NCI-H146 (cell line): ENCODE measurements at regions not wholly inside any gene's neighbourhood (a gene's known extent, or its start where the extent isn't known, plus 50 kb on each side); places are given as distances from the start of the nearest gene placed in this dataset.
A peak's percentile ranks its signal among the peaks of the same experiment; 100 is the strongest.

Experiments used
- DNase-seq: peaks from one replicate; lab custom pipeline; 2025; lab: John Stamatoyannopoulos, UW

GRCh38 chr5:8470489-8470888, 601.5 kb downstream of the MTRR start:
- DNase-seq = no peak

- no peak for DNase-seq
Observed at GRCh38 chr5:8471581-8471980, 602.6 kb downstream of the MTRR start.

- DNase-seq = no peak
Observed at GRCh38 chr5:8473016-8473415, 604.1 kb downstream of the MTRR start.

- no peak for DNase-seq
Observed at GRCh38 chr5:8473827-8474568, 605.0 kb downstream of the MTRR start.

- DNase-seq = no peak
Observed at GRCh38 chr5:8474569-8474930, 605.6 kb downstream of the MTRR start.

GRCh38 chr5:8478326-8478725, 609.4 kb downstream of the MTRR start:
- no peak for DNase-seq

GRCh38 chr5:8481007-8481406, 612.1 kb downstream of the MTRR start:
- no peak for DNase-seq

- DNase-seq = no peak
Observed at GRCh38 chr5:8491254-8491653, 622.3 kb downstream of the MTRR start.

GRCh38 chr5:8493176-8493575, 624.2 kb downstream of the MTRR start:
- DNase-seq = no peak

GRCh38 chr5:8500426-8500825, 631.5 kb downstream of the MTRR start:
- no peak for DNase-seq

- peak; percentile 3 for DNase-seq
Observed at GRCh38 chr5:8505196-8505595, 636.2 kb downstream of the MTRR start.

GRCh38 chr5:8508231-8508630, 639.3 kb downstream of the MTRR start:
- DNase-seq = no peak

- DNase-seq = no peak
Observed at GRCh38 chr5:8516356-8516755, 647.4 kb downstream of the MTRR start.

- no peak for DNase-seq
Observed at GRCh38 chr5:8517456-8517855, 648.5 kb downstream of the MTRR start.

- DNase-seq = no peak
Observed at GRCh38 chr5:8520917-8521316, 652.0 kb downstream of the MTRR start.

- DNase-seq = no peak
Observed at GRCh38 chr5:8521991-8522390, 653.0 kb downstream of the MTRR start.

- no peak for DNase-seq
Observed at GRCh38 chr5:8522646-8523045, 653.7 kb downstream of the MTRR start.

GRCh38 chr5:8523501-8523900, 654.6 kb downstream of the MTRR start:
- DNase-seq = no peak

GRCh38 chr5:8525819-8526218, 656.9 kb downstream of the MTRR start:
- DNase-seq = no peak

- DNase-seq = no peak
Observed at GRCh38 chr5:8528106-8528505, 659.2 kb downstream of the MTRR start.

GRCh38 chr5:8538821-8539220, 669.9 kb downstream of the MTRR start:
- DNase-seq = no peak

- no peak for DNase-seq
Observed at GRCh38 chr5:8540317-8540716, 671.4 kb downstream of the MTRR start.

GRCh38 chr5:8550921-8551320, 682.0 kb downstream of the MTRR start:
- DNase-seq = no peak

- DNase-seq = no peak
Observed at GRCh38 chr5:8553364-8553763, 684.4 kb downstream of the MTRR start.

- no peak for DNase-seq
Observed at GRCh38 chr5:8557728-8558127, 688.8 kb downstream of the MTRR start.
